Gastrocnemius medialis (tissue), 4 donors: ENCODE measurements at regions not wholly inside any gene's neighbourhood (a gene's known extent, or its start where the extent isn't known, plus 50 kb on each side); places are given as distances from the start of the nearest gene placed in this dataset.

Experiments
- CTCF ChIP-seq, 5 experiments: fragments of 450-650 bp in 3 of 5; fragments of 200-600 bp in 2 of 5; sonication (generic) in 2 of 5; IDR thresholded peaks in 4 of 5; conservative IDR thresholded peaks in 1 of 5; 1 replicate in 4 of 5; 2 replicates in 1 of 5; pipeline ENCODE4 v1.5.1; 2016 to 2019; ENCODE audit warnings: antibody characterized with exemption in 5 of 5, mild to moderate bottlenecking in 3 of 5, moderate library complexity in 3 of 5
- POLR2A ChIP-seq, 2 donors: fragments of 450-650 bp; IDR thresholded peaks; one replicate each; pipeline ENCODE4 v1.6.1; 2017; ENCODE audit warnings: antibody characterized with exemption in 2 of 2, mild to moderate bottlenecking in 2 of 2, moderate library complexity in 2 of 2

GRCh38 chrX:16511796-16512776, 137.9 kb upstream of the S100G start:
- TF ChIP-seq CTCF (IDR thresholded peaks at IDR 0.05 in 4 of 5, conservative IDR thresholded peaks at IDR 0.05 in 1 of 5), result no peak
- TF ChIP-seq POLR2A (IDR thresholded peaks at IDR 0.05), result no peak
